Pulmonary artery endothelial cell (primary cell): ENCODE measurements at regions not wholly inside any gene's neighbourhood (a gene's known extent, or its start where the extent isn't known, plus 50 kb on each side); places are given as distances from the start of the nearest gene placed in this dataset.

ENCODE experiments used
- DNase-seq: peaks from one replicate; pipeline ENCODE4 v3.0.0-alpha.2; 2011; ENCODE audit warnings: low read depth, low spot score

DNA sequence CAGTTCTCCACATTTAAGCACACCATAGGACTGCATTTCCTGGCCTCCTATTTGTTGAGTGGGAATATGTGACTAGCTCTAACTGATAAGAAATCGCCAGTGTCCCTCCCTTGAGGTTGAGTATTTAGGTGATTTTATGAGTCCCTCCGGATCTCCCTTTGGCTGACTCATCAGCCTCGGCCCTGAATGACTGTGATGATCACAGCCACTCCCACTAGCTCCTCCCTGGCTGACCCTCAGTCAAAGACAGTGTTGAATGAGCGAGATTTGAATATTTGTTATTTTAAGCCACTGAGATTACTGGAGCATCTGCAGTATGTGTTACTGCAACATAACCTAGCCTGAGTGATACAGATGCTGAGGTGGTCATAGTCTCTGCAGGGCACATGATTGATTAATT is 515.3 kb downstream of the EPHB1 start:
- no peak for DNase-seq

DNA sequence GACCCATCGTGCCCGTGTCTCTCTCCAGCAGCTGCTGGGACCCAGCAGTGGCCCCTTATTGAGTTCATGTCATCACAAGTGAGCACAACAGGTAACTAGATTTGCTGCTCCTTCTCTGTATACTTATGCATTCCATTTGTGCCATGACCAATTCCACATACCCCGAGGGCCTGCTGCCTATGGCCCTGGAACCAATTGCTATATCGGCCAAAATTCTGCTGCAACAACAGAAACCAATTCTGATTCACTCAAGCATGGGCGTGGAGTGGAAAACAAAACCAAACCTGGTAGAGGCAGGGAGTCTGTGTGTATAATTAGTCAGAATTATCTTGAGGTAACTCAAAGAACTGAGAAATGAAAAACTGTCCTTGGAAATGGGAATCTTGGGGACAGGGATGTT is 516.6 kb downstream of the EPHB1 start:
- no peak for DNase-seq

DNA sequence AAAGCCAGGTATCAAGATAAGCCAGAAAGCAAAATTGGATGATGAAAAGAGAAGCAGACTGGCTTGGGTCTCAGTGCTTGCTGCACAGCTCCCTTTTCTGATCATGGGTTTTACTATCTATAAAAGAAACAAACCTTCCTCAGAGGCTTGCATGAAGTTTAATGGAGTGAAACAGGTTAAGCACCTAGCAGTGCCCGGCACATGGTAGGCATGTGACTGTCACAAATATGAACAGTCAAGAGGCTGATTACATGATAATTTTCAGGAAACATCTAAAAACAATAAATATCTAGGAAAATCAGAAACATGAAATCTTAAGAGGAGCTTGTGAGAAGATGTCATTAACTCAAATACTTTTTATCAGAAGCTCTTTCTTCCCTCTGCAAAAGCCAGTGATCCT is 519.2 kb downstream of the EPHB1 start:
- no peak for DNase-seq

DNA sequence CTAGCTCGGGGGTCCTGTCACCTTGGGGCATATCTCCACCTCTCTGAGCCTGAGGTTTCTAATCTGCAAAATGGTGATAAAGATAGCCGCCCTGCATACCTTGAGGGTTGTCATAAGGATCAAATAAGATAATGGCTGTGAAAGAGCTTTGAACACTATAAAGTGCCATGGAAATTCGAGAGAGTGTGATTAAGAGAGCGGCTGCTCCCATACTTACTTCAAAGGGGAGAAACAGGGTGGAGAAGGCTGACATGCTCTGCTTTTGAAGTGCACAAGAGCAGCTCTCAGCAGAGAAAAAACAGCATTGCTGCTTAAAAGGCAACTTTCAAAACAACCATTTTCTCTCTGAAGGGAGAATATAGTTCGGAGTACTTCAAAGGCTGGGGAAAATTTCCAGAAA is 529.2 kb downstream of the EPHB1 start:
- DNase-seq: no peak

DNA sequence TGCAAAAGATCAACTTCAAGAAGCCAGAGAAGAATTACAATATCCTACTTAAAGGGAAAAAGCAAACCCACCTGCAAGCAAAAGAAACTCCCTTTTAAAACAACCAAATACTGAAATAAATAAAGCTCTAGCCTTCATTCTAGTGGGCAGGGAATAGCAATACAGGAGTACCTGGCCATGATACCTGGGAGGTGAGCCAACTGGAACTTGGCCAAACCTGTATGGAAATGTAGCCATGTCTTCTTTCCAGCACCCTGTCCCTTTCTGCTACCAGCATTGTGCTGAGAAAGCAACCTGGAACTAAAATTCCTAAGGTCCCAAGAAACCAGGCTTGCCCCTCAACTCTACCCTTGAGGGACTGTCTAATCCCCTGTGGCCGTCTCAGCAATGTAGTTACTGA is 530.0 kb downstream of the EPHB1 start:
- DNase-seq: no peak

DNA sequence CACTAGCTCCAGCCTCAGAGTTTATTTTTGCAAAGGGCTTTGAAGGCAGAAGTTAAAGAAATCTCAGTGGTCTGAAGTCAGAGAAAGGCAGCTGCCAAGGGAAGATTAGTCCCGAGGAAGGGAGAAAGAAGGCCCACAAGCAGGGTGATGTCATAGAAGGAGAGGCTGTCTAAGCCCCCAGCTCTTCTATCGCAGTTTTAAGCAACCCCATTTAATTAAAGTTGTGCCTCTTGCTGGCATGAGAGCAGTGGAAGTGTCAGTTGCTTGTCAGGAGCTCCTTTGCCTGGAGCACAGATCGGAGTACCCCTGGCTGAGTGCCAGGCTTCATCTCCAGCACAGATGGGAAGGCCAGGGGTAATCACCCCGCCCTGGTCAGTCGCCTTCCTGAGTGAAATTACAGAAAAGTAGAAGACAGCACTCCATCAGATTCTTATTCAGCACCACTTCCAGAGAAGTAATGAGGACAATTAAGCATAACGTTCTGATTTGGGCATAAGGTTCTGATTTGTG is 530.7 kb downstream of the EPHB1 start:
- no peak for DNase-seq

DNA sequence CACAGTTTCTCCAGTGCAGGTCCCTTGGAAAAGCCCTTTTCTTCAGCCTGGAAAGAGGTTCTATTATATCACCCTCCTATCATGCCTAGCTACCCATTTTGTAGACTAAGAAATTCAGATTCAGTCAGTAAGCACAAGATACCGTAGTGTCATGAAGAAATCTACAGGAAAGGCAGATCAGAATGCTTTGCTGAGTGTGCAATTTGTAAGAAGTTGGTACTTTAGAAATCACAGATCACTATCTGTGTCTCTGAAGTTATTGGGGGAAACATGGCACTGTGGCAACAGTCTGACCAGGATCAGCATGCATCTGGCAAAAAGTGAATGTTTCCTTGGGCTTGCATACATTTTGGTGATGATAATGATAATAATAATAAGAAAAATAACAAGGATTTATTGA is 531.8 kb downstream of the EPHB1 start:
- no peak for DNase-seq

DNA sequence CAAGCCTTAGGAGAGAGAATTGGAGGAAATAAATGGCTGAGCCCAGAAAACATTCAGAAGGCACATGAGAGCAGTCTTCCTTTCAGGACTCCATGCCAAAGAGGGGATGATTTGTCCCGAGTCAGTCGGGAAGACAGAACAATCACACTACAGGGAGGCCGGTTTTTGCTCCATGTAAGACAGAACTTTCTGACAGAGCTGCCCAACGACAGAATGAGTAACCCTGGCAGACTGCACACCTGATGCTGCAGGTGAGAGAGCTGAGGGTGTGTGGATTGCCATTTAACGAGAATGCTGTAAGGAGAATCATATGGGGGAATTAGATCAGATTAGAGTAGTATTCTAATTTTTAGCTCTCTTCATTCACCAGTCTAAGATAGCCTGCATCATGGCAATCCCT is 533.0 kb downstream of the EPHB1 start:
- DNase-seq: no peak

DNA sequence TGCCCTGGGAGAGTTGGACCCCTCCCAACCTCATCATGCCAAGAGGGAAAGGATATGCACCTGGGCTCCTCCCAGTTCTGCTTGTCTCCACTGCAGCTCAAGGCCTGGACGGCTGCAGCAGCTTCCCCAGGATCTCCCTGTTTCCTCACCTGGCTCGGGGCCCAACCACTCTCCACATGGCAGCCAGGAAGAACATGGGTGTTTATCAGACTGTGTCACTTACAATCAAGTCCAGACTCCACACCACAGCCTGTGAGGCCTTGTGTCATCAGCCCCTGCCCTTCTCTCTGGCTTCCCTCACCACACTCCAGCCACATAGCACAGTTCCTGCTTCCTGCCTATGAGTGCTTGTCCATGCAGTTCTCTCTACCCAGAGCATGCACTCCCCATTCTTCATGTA is 534.4 kb downstream of the EPHB1 start:
- no peak for DNase-seq

DNA sequence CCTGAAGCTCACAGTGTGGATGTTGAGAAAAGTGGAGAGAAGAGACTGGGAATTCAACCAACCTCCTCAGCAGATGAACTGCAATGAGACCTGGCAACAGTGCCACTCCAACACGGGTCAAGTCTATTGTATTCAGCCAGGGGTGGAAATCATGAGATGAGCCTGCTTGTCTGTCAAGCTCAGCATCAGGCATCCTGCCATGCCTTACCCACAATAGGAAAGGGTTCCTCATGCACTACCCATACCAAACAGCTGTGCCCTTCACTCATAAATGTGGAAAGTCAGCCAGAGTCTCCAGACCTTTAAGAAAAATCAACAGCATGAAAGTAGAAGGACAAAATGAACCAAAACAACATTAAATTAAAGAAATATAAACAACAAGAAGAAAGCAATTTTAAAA is 542.1 kb downstream of the EPHB1 start:
- DNase-seq: no peak

DNA sequence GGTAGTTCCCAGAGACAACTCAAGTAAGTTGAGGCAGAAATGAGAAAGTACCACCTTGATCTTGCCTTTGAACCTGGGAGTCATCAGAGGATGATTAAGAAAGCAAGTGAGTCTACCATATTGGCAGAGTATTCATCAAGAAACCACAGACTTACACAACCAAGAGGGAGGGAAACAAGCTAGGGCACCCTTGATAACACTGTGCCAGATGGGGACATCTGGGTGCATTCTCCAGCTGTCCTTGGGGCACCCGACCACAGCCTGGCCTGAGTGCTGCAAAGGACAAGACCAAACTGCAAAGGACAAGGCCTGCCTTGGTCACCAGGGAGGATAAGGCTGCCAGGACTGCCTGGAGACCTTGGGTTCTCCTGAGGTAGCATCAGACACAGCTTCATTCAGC is 553.6 kb downstream of the EPHB1 start:
- DNase-seq: no peak

DNA sequence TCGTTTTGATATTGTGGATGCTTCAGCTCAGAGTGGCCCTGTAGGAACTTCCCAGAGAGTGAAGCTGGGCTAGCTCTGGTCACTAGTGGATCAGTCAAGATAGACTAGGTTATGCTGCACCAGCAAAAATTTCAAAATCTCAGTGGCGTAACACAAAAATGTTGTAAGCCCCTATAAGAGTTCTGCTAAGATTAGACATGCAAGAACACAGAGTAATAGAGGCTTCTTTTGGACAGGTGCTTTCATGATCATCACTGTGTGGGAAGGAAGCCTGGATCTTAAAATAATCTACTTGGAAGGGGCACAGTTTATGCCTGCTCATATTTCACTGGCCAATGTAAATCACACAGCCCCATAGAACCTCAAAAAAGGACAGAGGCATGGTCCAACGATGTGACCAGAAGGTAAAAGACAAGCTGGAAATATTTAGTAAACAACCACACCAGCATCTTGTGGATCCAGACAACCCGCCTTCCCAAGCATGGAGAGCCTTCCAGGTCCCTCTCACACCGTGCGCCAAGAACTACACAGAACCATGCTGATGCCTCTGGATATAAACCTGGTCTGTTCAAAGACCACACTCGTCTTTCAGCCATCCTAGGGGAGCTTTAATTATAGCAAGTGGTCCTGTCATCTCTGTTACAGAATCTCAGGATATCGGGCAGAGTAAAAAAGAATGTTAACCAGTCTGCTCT is 554.3 kb downstream of the EPHB1 start:
- DNase-seq: no peak

DNA sequence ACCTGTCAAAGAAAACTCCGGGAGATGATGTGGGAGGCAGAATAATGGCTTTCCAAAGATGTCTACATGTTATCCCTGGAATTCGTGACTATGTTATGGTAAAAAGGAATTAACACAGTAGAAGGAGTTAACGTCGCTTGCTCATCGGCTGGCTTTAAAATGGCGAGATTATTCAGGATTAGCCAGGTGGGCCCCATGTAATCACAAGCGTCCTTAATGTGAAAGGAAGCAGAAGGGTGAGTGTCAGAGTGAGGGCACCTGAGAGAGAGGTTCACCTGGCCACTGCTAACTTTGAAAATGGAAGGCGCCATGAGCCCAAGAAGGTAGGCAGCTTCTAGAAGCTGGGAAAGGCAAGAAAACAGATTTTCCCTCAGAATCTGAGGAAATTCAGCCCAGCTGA is 557.2 kb downstream of the EPHB1 start:
- DNase-seq: no peak

DNA sequence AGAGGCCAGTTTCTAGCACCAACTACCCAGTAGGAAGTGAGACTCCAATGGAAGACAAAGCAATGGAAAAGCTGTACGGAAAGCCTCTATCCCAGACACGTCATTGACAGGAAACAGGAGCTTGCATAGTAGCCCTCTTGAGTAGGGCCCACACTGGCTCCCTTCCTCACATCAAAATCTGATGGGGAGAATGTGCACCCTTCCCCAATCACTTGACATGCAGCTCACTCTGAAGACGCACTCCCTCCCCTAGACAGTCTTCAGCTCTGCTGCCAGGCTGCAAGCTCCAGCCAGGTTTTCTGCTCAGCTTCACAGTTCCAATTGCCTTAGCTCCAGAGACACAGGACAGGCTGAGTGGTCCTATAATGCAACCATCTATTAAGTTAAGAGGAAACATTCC is 567.8 kb downstream of the EPHB1 start:
- DNase-seq: no peak

DNA sequence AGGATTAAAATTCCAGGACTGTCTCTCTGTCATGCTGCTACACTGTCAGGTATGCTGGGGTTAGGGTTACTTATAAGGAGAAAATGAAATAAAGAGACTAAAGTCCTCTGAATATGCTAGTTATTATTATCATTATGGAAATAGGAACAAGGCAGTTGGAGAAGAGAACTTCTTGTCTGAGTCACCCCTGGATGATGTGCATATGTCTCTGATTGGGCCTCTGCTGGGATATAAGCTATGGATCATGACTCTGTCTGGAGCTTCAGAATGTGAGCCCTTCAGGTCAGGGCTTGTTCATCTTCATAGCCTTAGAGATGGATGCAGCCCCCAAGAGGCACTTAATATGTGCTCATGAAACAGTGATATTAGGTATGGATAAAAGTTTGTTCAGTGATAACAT is 569.6 kb downstream of the EPHB1 start:
- no peak for DNase-seq

DNA sequence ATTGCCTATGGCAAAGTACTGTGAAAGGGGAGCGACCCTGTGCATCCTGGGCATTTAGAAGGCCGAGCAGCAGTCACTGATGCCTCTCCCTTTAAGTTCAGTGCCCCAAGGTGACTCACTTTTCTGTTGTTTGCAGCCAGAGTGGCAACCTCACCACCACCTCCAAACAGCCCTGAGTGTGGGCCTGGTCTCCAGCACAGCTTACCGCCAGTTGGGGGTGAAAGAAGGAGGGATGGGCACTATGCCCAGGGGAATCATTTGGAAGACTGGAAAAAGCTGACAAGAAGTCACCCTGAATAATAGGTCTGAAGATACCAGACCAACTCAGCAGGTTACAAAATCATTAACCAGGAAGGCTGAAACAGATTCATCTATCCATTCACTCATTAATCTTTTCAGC is 571.8 kb downstream of the EPHB1 start:
- no peak for DNase-seq

DNA sequence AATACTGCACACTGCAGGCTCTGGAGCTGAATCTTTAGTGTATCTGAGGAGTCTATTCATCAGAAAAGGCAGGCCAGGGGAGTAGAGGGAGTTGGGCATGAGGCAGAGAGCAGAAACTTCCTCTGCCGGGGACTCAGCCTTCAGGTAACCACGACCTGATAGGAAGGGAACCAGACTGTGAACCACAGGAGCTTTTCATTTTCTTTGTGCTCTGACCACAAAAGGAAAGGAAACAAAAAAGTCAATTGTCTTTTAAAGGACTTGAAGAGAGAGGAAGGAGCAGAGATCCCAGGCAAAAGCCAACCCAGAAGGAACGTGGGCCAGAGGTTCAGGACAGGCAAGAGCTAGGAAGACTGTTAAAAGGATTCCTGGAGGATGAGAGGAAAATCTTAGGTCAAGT is 573.3 kb downstream of the EPHB1 start:
- no peak for DNase-seq

DNA sequence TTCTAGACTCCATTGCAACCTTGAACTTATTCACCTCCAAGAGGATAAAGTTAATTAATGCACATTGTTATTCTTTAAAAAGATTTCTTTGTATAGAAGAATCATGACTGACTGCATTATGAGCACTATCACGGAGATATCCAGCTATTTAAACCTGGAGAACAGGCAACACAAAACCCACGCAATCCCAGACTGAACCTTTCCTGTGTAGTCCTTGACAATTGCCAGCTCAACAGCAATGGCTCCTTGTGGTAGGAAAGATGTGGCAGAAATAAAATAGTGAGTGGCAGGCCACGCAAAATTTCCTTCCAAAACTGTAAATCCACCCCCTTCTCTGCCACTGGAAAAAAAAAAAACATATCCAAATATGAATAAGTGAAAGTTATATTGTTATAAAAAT is 573.7 kb downstream of the EPHB1 start:
- no peak for DNase-seq

DNA sequence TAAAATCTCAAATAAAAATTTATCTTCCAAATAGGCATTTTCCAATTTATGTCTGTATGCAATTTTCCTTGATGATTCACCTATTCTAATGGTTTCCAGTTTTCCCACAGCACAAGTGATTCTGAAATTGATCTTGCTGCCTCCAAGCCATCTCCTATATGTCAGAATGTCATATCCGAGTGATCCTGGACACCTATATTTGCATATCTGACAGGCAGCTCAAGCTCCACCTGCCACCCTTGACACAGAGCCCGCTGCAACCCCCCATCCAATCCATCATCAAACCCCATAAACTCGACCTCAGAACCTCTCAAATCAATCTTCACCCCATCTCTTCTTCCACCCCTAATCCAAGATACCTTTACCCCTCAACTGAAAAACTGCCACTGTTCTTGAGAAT is 579.5 kb downstream of the EPHB1 start:
- DNase-seq: no peak

DNA sequence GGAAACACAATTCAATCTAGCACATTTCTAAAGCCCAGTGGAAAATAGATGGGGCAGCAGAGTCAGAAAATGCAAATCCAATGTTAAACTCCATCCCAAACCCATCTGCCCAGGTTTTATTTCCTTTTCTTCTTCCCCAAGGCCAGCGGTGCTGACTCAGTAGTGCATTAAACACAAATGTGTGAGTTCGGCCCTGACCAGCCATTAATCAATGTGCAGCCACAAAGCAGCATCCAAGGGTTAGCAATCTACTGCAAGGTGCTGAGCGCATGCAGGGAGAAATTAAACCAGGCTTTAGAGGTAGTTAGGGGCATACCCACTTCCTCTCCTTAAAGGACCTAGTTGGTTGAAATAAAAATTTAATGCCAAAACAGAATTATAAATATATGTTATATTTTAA is 583.3 kb upstream of the PPP2R3A start:
- DNase-seq: no peak

DNA sequence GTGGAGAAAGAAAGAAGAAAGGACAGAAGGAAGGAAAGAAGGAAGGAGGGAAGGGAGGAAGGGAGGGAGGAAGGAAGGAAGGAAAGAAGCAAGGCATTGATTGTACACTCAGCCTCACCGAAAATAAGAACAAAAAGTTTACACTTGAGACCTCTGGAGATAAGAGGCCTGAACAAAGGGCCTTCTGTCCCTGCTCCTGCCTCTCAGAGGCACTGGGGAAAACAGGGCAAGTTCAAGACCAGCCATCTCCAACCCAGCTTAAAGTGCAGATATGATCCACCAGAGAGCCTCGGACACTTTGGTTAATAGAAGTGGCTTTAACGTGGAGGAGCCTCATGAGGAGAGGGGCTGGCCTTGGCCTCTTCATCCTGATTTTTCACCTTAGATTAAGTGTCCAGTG is 582.9 kb upstream of the PPP2R3A start:
- no peak for DNase-seq

DNA sequence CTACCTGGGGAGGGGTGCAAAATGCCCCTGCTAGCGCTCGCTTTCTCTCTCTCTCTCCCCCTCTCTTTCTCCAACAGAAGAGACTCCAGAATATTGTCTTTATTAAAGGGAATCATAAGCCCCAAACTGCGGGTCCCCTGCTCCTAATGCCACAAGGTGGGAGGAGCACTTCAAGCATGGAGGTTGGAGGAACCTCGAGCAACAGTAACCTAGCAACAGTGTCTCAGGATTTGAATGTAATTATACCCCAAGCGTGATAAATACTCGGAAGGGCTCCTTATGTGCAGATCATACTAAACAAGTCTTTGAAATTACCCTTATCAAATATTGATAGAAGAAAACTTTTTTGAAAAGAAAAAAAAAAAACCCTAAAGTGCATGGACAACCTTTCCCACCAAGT is 582.2 kb upstream of the PPP2R3A start:
- DNase-seq: no peak

DNA sequence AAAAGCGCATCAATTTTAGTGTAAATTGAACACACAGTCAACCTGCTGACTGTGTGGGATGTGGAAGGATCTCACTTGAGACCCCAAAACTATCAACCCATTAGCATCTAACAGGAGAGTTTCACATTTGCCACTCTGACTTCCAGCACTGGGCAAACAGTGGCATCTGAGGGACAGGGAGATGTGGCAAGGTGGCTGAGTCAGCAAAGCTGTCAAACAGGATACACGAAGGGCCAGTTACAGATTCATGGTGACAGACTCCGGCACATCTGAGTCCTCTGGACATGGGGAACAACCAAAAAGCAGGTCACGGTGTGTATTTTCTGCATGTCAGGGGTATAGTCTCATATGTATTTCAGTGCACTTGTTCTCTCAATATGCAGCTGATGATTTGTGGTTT is 573.4 kb upstream of the PPP2R3A start:
- DNase-seq: no peak

DNA sequence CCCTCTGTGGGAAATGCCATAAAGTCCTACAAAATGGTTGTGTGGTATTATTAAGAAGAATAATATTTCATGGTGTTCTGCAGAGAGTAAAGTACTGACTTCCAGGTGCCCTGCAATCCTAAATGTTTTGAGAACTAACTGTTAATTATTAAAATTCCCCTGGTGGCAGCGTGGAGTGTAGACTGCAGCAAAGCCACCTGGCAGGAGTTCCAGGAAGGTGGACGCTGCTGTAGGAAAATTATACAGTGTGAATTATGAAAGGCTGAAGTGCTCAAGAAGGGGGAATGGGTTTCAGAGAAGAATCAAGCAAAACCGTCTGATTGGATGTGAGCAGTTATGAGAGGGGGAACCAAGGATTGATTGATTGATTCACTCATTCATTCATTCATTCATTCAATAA is 572.4 kb upstream of the PPP2R3A start:
- DNase-seq: no peak
